ENCODE measurements at regions not wholly inside any gene's neighbourhood (a gene's known extent, or its start where the extent isn't known, plus 50 kb on each side); places are given as distances from the start of the nearest gene placed in this dataset.

DNA sequence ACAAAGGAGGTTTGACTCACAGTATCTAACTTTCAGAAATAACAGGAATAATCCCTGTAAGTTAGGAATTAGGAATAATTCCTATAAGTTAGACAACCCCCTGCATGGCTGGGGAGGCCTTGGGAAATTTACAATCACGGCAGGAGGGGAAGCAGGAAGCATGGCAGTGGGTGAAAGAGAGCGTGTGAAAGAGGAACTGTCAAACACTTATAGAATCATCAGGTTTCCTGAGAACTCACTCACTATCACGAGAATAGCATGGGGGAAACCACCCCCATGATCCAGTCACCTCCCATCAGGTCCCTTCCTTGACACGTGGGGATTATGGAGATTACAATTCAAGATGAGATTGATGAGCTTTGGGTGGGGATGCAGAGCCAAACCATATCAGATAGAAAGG, 385.5 kb downstream of the IL20RB start:
- Histone ChIP-seq H3K4me1 (ENCODE audit: control insufficient read depth in 4 of 4, insufficient read depth in 4 of 4, low read length in 3 of 4) (no peaks in the 10 kb centered on the region), H3K36me3 (ENCODE audit: control insufficient read depth in 4 of 4, insufficient read depth in 3 of 4, low read depth in 1 of 4, low read length in 3 of 4) (no peaks in the 10 kb centered on the region), H3K9ac (ENCODE audit: low read depth in 1 of 2, low read length in 2 of 2) (no peak overlapping the region), H3K27me3 (ENCODE audit: control insufficient read depth in 4 of 4, insufficient read depth in 4 of 4, low read length in 3 of 4) (peaks cover 0 to 2% (median 0%) of the 10 kb centered on the region in 4 donors), H3K9me3 (ENCODE audit: control insufficient read depth in 4 of 4, low read length in 3 of 4) (peaks cover 0 to under 1% (median under 1%) of the 10 kb centered on the region in 4 donors), H3K27ac (ENCODE audit: low read depth in 1 of 2, low read length in 2 of 2) (no peak overlapping the region), H3K4me3 (ENCODE audit: low read depth in 1 of 3, low read length in 3 of 3) (no peak overlapping the region)
- TF ChIP-seq RXRA (IDR thresholded peaks at IDR 0.05) (no peak), YY1 (IDR thresholded peaks at IDR 0.05) (no peak), FOXA2 (IDR thresholded peaks at IDR 0.05) (no peak)
- 30% methylated on average over 4 of the region's 4 CpGs for WGBS
- DNase-seq (ENCODE audit: low spot score), result no peak

DNA sequence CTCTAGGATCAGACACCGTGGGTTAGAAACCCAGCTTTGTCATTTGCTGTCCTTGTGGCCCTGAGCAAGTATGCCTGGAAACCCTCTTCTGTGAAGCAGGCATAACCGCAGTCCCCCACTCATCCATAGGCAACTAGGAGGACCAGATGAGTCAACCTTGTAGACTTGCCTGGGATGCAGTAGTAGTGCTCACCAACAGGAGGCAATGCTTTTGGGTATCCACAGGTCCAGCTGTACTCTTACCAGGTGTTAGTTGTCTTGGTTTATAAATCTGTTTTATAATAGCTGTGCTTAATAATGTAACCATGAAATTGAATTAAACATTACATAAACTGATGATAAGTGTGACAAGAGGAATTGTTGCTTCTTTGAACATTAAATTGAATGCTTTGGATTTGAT, 389.3 kb downstream of the IL20RB start:
- Histone ChIP-seq H3K9me3 (ENCODE audit: control insufficient read depth in 4 of 4, low read length in 3 of 4) (no peaks in the 10 kb centered on the region), H3K4me1 (ENCODE audit: control insufficient read depth in 4 of 4, insufficient read depth in 4 of 4, low read length in 3 of 4) (no peaks in the 10 kb centered on the region), H3K27ac (ENCODE audit: low read depth in 1 of 2, low read length in 2 of 2) (no peak overlapping the region), H3K9ac (ENCODE audit: low read depth in 1 of 2, low read length in 2 of 2) (no peak overlapping the region), H3K36me3 (ENCODE audit: control insufficient read depth in 4 of 4, insufficient read depth in 3 of 4, low read depth in 1 of 4, low read length in 3 of 4) (no peaks in the 10 kb centered on the region), H3K27me3 (ENCODE audit: control insufficient read depth in 4 of 4, insufficient read depth in 4 of 4, low read length in 3 of 4) (peaks cover 0 to 2% (median 0%) of the 10 kb centered on the region in 4 donors), H3K4me3 (ENCODE audit: low read depth in 1 of 3, low read length in 3 of 3) (no peak overlapping the region)
- DNase-seq (ENCODE audit: low spot score), result no peak
- WGBS, result 77% methylated on average over 2 of the region's 2 CpGs
- no peak for TF ChIP-seq FOXA2 (IDR thresholded peaks at IDR 0.05)
- TF ChIP-seq TAF1 (conservative IDR thresholded peaks at IDR 0.05), result no peak
- TF ChIP-seq RXRA (IDR thresholded peaks at IDR 0.05), result no peak
- TF ChIP-seq JUND (IDR thresholded peaks at IDR 0.05), result no peak
- no peak for TF ChIP-seq YY1 (IDR thresholded peaks at IDR 0.05)
- TF ChIP-seq, protein P1, sequence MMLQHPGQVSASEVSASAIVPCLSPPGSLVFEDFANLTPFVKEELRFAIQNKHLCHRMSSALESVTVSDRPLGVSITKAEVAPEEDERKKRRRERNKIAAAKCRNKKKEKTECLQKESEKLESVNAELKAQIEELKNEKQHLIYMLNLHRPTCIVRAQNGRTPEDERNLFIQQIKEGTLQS (IDR thresholded peaks at IDR 0.05), result no peak
- no peak for TF ChIP-seq GABPA (IDR thresholded peaks at IDR 0.05 in 1 of 2, conservative IDR thresholded peaks at IDR 0.05 in 1 of 2)
- TF ChIP-seq FOXA1 (IDR thresholded peaks at IDR 0.05), result no peak
- TF ChIP-seq SP1 (IDR thresholded peaks at IDR 0.05), result no peak
- TF ChIP-seq HNF4G (IDR thresholded peaks at IDR 0.05), result no peak
- TF ChIP-seq, protein P2, sequence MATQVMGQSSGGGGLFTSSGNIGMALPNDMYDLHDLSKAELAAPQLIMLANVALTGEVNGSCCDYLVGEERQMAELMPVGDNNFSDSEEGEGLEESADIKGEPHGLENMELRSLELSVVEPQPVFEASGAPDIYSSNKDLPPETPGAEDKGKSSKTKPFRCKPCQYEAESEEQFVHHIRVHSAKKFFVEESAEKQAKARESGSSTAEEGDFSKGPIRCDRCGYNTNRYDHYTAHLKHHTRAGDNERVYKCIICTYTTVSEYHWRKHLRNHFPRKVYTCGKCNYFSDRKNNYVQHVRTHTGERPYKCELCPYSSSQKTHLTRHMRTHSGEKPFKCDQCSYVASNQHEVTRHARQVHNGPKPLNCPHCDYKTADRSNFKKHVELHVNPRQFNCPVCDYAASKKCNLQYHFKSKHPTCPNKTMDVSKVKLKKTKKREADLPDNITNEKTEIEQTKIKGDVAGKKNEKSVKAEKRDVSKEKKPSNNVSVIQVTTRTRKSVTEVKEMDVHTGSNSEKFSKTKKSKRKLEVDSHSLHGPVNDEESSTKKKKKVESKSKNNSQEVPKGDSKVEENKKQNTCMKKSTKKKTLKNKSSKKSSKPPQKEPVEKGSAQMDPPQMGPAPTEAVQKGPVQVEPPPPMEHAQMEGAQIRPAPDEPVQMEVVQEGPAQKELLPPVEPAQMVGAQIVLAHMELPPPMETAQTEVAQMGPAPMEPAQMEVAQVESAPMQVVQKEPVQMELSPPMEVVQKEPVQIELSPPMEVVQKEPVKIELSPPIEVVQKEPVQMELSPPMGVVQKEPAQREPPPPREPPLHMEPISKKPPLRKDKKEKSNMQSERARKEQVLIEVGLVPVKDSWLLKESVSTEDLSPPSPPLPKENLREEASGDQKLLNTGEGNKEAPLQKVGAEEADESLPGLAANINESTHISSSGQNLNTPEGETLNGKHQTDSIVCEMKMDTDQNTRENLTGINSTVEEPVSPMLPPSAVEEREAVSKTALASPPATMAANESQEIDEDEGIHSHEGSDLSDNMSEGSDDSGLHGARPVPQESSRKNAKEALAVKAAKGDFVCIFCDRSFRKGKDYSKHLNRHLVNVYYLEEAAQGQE (IDR thresholded peaks at IDR 0.05), result no peak
- TF ChIP-seq EGR1 (IDR thresholded peaks at IDR 0.05; ENCODE audit: low read depth in 2 of 2), result no peak
- no peak for TF ChIP-seq NR2F2 (IDR thresholded peaks at IDR 0.05)
- TF ChIP-seq, protein P3, sequence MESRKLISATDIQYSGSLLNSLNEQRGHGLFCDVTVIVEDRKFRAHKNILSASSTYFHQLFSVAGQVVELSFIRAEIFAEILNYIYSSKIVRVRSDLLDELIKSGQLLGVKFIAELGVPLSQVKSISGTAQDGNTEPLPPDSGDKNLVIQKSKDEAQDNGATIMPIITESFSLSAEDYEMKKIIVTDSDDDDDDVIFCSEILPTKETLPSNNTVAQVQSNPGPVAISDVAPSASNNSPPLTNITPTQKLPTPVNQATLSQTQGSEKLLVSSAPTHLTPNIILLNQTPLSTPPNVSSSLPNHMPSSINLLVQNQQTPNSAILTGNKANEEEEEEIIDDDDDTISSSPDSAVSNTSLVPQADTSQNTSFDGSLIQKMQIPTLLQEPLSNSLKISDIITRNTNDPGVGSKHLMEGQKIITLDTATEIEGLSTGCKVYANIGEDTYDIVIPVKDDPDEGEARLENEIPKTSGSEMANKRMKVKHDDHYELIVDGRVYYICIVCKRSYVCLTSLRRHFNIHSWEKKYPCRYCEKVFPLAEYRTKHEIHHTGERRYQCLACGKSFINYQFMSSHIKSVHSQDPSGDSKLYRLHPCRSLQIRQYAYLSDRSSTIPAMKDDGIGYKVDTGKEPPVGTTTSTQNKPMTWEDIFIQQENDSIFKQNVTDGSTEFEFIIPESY (IDR thresholded peaks at IDR 0.05), result no peak

Data from liver (tissue), 7 donors.